H9 (cell line): ENCODE measurements at regions not wholly inside any gene's neighbourhood (a gene's known extent, or its start where the extent isn't known, plus 50 kb on each side); places are given as distances from the start of the nearest gene placed in this dataset.

Experiments
- DNase-seq: peaks from one replicate; pipeline ENCODE4 v3.0.0-alpha.2; 2017
- H2AFZ ChIP-seq: one replicate; pipeline ENCODE4 v1.6.1; 2013; ENCODE audit warnings: mild to moderate bottlenecking, low read length, control low read depth, moderate library complexity
- H2AK5ac ChIP-seq: 2 replicates; pipeline ENCODE4 v1.6.1; 2013; ENCODE audit warnings: low read length, control low read depth, mixed read lengths; ENCODE audit not compliant: insufficient read length
- H2BK120ac ChIP-seq: one replicate; pipeline ENCODE4 v1.6.1; 2013; ENCODE audit warnings: low read depth, mild to moderate bottlenecking, low read length, control low read depth, inconsistent platforms; ENCODE audit not compliant: poor library complexity, severe bottlenecking
- H2BK12ac ChIP-seq: 2 replicates; pipeline ENCODE4 v1.6.1; 2013; ENCODE audit warnings: low read length, control low read depth, mixed read lengths, low read depth; ENCODE audit not compliant: insufficient read length
- H2BK15ac ChIP-seq: 2 replicates; pipeline ENCODE4 v1.6.1; 2013; ENCODE audit warnings: low read depth, low read length, control low read depth
- H2BK20ac ChIP-seq: one replicate; pipeline ENCODE4 v1.6.1; 2013; ENCODE audit warnings: low read depth, mild to moderate bottlenecking, low read length, control low read depth, inconsistent platforms; ENCODE audit not compliant: poor library complexity, severe bottlenecking
- H2BK5ac ChIP-seq: 2 replicates; pipeline ENCODE4 v1.6.1; 2013; ENCODE audit warnings: low read length, control low read depth, mixed read lengths; ENCODE audit not compliant: insufficient read length
- H3K14ac ChIP-seq: 2 replicates; pipeline ENCODE4 v1.6.1; 2013; ENCODE audit warnings: low read length, control low read depth; ENCODE audit not compliant: insufficient read depth
- H3K18ac ChIP-seq: 2 replicates; pipeline ENCODE4 v1.6.1; 2013; ENCODE audit warnings: low read depth, mild to moderate bottlenecking, mixed read lengths, low read length, control low read depth; ENCODE audit not compliant: insufficient read length
- H3K23ac ChIP-seq: 2 replicates; pipeline ENCODE4 v1.6.1; 2013; ENCODE audit warnings: low read length, control low read depth, mixed read lengths, low read depth; ENCODE audit not compliant: insufficient read length
- H3K23me2 ChIP-seq: 2 replicates; pipeline ENCODE4 v1.6.1; 2013; ENCODE audit warnings: low read depth, mild to moderate bottlenecking, mixed read lengths, low read length, control low read depth; ENCODE audit not compliant: insufficient read length, poor library complexity, severe bottlenecking
- H3K27ac ChIP-seq: 2 replicates; pipeline ENCODE4 v1.5.1; 2013; ENCODE audit warnings: low read length, control low read depth, mixed read lengths, low read depth; ENCODE audit not compliant: insufficient read length
- H3K27me3 ChIP-seq: 2 replicates; pipeline ENCODE4 v1.6.1; 2013; ENCODE audit warnings: low read length, control low read depth, inconsistent platforms; ENCODE audit not compliant: insufficient read depth
- H3K4ac ChIP-seq: 2 replicates; pipeline ENCODE4 v1.6.1; 2013; ENCODE audit warnings: low read depth, mild to moderate bottlenecking, control low read depth, inconsistent platforms, low read length, moderate library complexity
- H3K4me1 ChIP-seq: 2 replicates; pipeline ENCODE4 v1.6.1; 2013; ENCODE audit warnings: low read length, control low read depth, inconsistent platforms; ENCODE audit not compliant: insufficient read depth
- H3K4me2 ChIP-seq: 2 replicates; pipeline ENCODE4 v1.6.1; 2013; ENCODE audit warnings: low read length, control low read depth, mixed read lengths; ENCODE audit not compliant: insufficient read length, insufficient read depth
- H3K56ac ChIP-seq: 2 replicates; pipeline ENCODE4 v1.6.1; 2013; ENCODE audit warnings: low read depth, mild to moderate bottlenecking, mixed read lengths, low read length, control low read depth; ENCODE audit not compliant: insufficient read length
- H3K79me1 ChIP-seq: 2 replicates; pipeline ENCODE4 v1.6.1; 2013; ENCODE audit warnings: low read depth, mild to moderate bottlenecking, moderate library complexity, low read length, control low read depth, inconsistent platforms; ENCODE audit not compliant: insufficient read depth, poor library complexity, severe bottlenecking
- H3K79me2 ChIP-seq: 2 replicates; pipeline ENCODE4 v1.6.1; 2013; ENCODE audit warnings: low read length, control low read depth, inconsistent platforms; ENCODE audit not compliant: insufficient read depth
- H3K9ac ChIP-seq: 2 replicates; pipeline ENCODE4 v1.6.1; 2013; ENCODE audit warnings: low read length, control low read depth, mixed read lengths; ENCODE audit not compliant: insufficient read length; ENCODE audit errors: extremely low read depth
- H3K9me3 ChIP-seq: one replicate; pipeline ENCODE4 v1.6.1; 2013; ENCODE audit warnings: low read depth, low read length, inconsistent platforms; ENCODE audit not compliant: control insufficient read depth
- H3T11ph ChIP-seq: one replicate; pipeline ENCODE4 v1.6.1; 2013; ENCODE audit warnings: mild to moderate bottlenecking, low read length, control low read depth, inconsistent platforms
- H4K20me1 ChIP-seq: one replicate; pipeline ENCODE4 v1.6.1; 2013; ENCODE audit not compliant: control insufficient read depth, insufficient read length, insufficient read depth
- H4K5ac ChIP-seq: 2 replicates; pipeline ENCODE4 v1.6.1; 2013; ENCODE audit warnings: low read depth, mild to moderate bottlenecking, mixed read lengths, low read length, control low read depth; ENCODE audit not compliant: insufficient read length
- H4K8ac ChIP-seq: replicated peaks from 2 replicates; pipeline ENCODE4 v1.6.1; 2013; ENCODE audit warnings: low read length, control low read depth, mixed read lengths, low read depth; ENCODE audit not compliant: insufficient read length
- H4K91ac ChIP-seq: 2 replicates; pipeline ENCODE4 v1.6.1; 2013; ENCODE audit warnings: low read depth, mild to moderate bottlenecking, moderate library complexity, mixed read lengths, low read length, control low read depth; ENCODE audit not compliant: insufficient read length
- H3K27ac Mint-ChIP-seq, 3 experiments: 2 replicates in 2 of 3; 3 replicates in 1 of 3; pipeline ENCODE4 v1.8.0; 2020 to 2021; ENCODE audit warnings: mixed read lengths in 3 of 3, mild to moderate bottlenecking in 1 of 3, moderate library complexity in 1 of 3
- H3K27me3 Mint-ChIP-seq: 2 replicates; pipeline ENCODE4 v1.8.0; 2021; ENCODE audit warnings: low read depth, mild to moderate bottlenecking, moderate library complexity, mixed read lengths
- H3K36me3 Mint-ChIP-seq, 3 experiments: 2 replicates in 2 of 3; 3 replicates in 1 of 3; pipeline ENCODE4 v1.8.0; 2020 to 2021; ENCODE audit warnings: low read depth in 3 of 3, mixed read lengths in 3 of 3; ENCODE audit not compliant: insufficient read depth in 1 of 3
- H3K4me1 Mint-ChIP-seq, 2 experiments: 2 replicates each; pipeline ENCODE4 v1.8.0; 2020; ENCODE audit warnings: mixed read lengths in 2 of 2
- H3K4me3 Mint-ChIP-seq, 2 experiments: 2 replicates in 1 of 2; 3 replicates in 1 of 2; pipeline ENCODE4 v1.8.0; 2020 to 2021; ENCODE audit warnings: mild to moderate bottlenecking in 2 of 2, mixed read lengths in 2 of 2, moderate library complexity in 1 of 2
- H3K9me3 Mint-ChIP-seq, 2 experiments: 2 replicates in 1 of 2; 3 replicates in 1 of 2; pipeline ENCODE4 v1.8.0; 2020; ENCODE audit warnings: mild to moderate bottlenecking in 2 of 2, mixed read lengths in 2 of 2, moderate library complexity in 1 of 2
- CTCF ChIP-seq: fragments of 200-600 bp; sonication (generic); conservative IDR thresholded peaks from 3 replicates; pipeline ENCODE4 v1.8.0; 2021; ENCODE audit warnings: antibody characterized with exemption, mild to moderate bottlenecking
- WGBS: extraction: QIAGEN DNeasy Blood & Tissue Kit; methylation state at CpG from one replicate; pipeline ENCODE4 v1.1.7; 2013; ENCODE audit warnings: missing lambda C conversion rate, low lambda C conversion rate, mixed read lengths; ENCODE audit not compliant: insufficient read length; ENCODE audit errors: extremely low coverage; 5-methylcytosine and 5-hydroxymethylcytosine counted together

GRCh38 chr10:9060314-9060713 lies 1005.8 kb downstream of the GATA3 start:
- Histone ChIP-seq H3T11ph (no peak overlapping the region), H4K8ac (no peak overlapping the region), H3K27me3 (no peaks in the 10 kb centered on the region), H3K23me2 (no peaks in the 10 kb centered on the region), H2BK120ac (no peak overlapping the region), H3K56ac (no peak overlapping the region), H2BK20ac (no peak overlapping the region), H4K20me1 (no peaks in the 10 kb centered on the region), H2BK15ac (no peak overlapping the region), H3K14ac (no peak overlapping the region), H3K27ac (no peak overlapping the region), H4K5ac (no peak overlapping the region), H3K23ac (no peak overlapping the region), H2BK5ac (no peak overlapping the region), H4K91ac (no peak overlapping the region), H3K9me3 (no peaks in the 10 kb centered on the region), H3K4ac (no peak overlapping the region), H2AFZ (no peak overlapping the region), H2AK5ac (no peak overlapping the region), H3K4me1 (no peaks in the 10 kb centered on the region), H3K18ac (no peak overlapping the region), H3K9ac (no peak overlapping the region), H2BK12ac (no peak overlapping the region), H3K79me2 (no peaks in the 10 kb centered on the region), H3K4me2 (no peak overlapping the region), H3K79me1 (no peaks in the 10 kb centered on the region)
- H3K4me1 Mint-ChIP-seq, result no peaks in the 10 kb centered on the region
- TF ChIP-seq CTCF, result no peak
- peaks cover 0 to 8% of the 10 kb centered on the region in 2 experiments; a peak in 4 of 5 replicates for H3K9me3 Mint-ChIP-seq
- H3K27me3 Mint-ChIP-seq, result peaks cover 4% of the 10 kb centered on the region
- H3K27ac Mint-ChIP-seq, result no peak overlapping the region
- DNase-seq, result no peak
- no peaks in the 10 kb centered on the region; a peak in 1 of 7 replicates for H3K36me3 Mint-ChIP-seq
- H3K4me3 Mint-ChIP-seq, result no peak overlapping the region
- no CpG with 5 or more reads among the region's 2 CpGs for WGBS
